ENCODE measurements at regions not wholly inside any gene's neighbourhood (a gene's known extent, or its start where the extent isn't known, plus 50 kb on each side); places are given as distances from the start of the nearest gene placed in this dataset.

GRCh38 chr4:114161809-114162208 is 182.4 kb upstream of the ARSJ start:
- H3K27ac ChIP-seq, result no peak overlapping the region

GRCh38 chr4:114163051-114163450 is 183.6 kb upstream of the ARSJ start:
- DNase-seq (ENCODE audit: low read depth, low spot score), result no peak
- H3K27ac ChIP-seq, result no peak overlapping the region

More at GRCh38 chr4:114161809-114162208, 182.4 kb upstream of the ARSJ start:
- DNase-seq (ENCODE audit: low read depth, low spot score), result no peak

GRCh38 chr4:114173968-114174367 is 194.5 kb upstream of the ARSJ start:
- H3K27ac ChIP-seq, result no peak overlapping the region
- no peak for DNase-seq (ENCODE audit: low read depth, low spot score)

GRCh38 chr4:114177628-114178027 is 198.2 kb upstream of the ARSJ start:
- H3K27ac ChIP-seq, result no peak overlapping the region
- DNase-seq (ENCODE audit: low read depth, low spot score), result no peak

- no peak for DNase-seq (ENCODE audit: low read depth, low spot score)
- no peak overlapping the region for H3K27ac ChIP-seq
Measured at GRCh38 chr4:114178392-114178791, 198.9 kb upstream of the ARSJ start.

- no peak overlapping the region for H3K27ac ChIP-seq
- no peak for DNase-seq (ENCODE audit: low read depth, low spot score)
Measured at GRCh38 chr4:114180481-114180880, 201.0 kb upstream of the ARSJ start.

- DNase-seq (ENCODE audit: low read depth, low spot score), result no peak
- H3K27ac ChIP-seq, result no peak overlapping the region
Measured at GRCh38 chr4:114184901-114185300, 205.5 kb upstream of the ARSJ start.

GRCh38 chr4:114187592-114187991 is 208.1 kb upstream of the ARSJ start:
- DNase-seq (ENCODE audit: low read depth, low spot score), result no peak
- H3K27ac ChIP-seq, result no peak overlapping the region

GRCh38 chr4:114191496-114191895 is 212.0 kb upstream of the ARSJ start:
- no peak overlapping the region for H3K27ac ChIP-seq
- DNase-seq (ENCODE audit: low read depth, low spot score), result no peak

GRCh38 chr4:114192854-114193253 is 213.4 kb upstream of the ARSJ start:
- DNase-seq (ENCODE audit: low read depth, low spot score), result no peak
- H3K27ac ChIP-seq, result no peak overlapping the region

- DNase-seq (ENCODE audit: low read depth, low spot score), result no peak
- no peak overlapping the region for H3K27ac ChIP-seq
Measured at GRCh38 chr4:114193624-114194399, 214.4 kb upstream of the ARSJ start.

- no peak overlapping the region for H3K27ac ChIP-seq
- no peak for DNase-seq (ENCODE audit: low read depth, low spot score)
Measured at GRCh38 chr4:114196606-114197005, 217.2 kb upstream of the ARSJ start.

GRCh38 chr4:114200026-114200425 is 220.6 kb upstream of the ARSJ start:
- H3K27ac ChIP-seq, result no peak overlapping the region
- no peak for DNase-seq (ENCODE audit: low read depth, low spot score)

GRCh38 chr4:114205261-114205660 is 225.8 kb upstream of the ARSJ start:
- no peak for DNase-seq (ENCODE audit: low read depth, low spot score)
- H3K27ac ChIP-seq, result no peak overlapping the region

- H3K27ac ChIP-seq, result no peak overlapping the region
- no peak for DNase-seq (ENCODE audit: low read depth, low spot score)
Measured at GRCh38 chr4:114208574-114209151, 229.2 kb upstream of the ARSJ start.

GRCh38 chr4:114209584-114209983 is 230.1 kb upstream of the ARSJ start:
- no peak overlapping the region for H3K27ac ChIP-seq
- DNase-seq (ENCODE audit: low read depth, low spot score), result no peak

- no peak overlapping the region for H3K27ac ChIP-seq
- DNase-seq (ENCODE audit: low read depth, low spot score), result no peak
Measured at GRCh38 chr4:114211556-114211955, 232.1 kb upstream of the ARSJ start.

GRCh38 chr4:114217150-114217817 is 237.8 kb upstream of the ARSJ start:
- no peak for DNase-seq (ENCODE audit: low read depth, low spot score)

GRCh38 chr4:114223580-114223979 is 244.1 kb upstream of the ARSJ start:
- no peak for DNase-seq (ENCODE audit: low read depth, low spot score)
- H3K27ac ChIP-seq, result no peak overlapping the region

More at GRCh38 chr4:114217150-114217817, 237.8 kb upstream of the ARSJ start:
- H3K27ac ChIP-seq, result no peak overlapping the region

- H3K27ac ChIP-seq, result no peak overlapping the region
- no peak for DNase-seq (ENCODE audit: low read depth, low spot score)
Measured at GRCh38 chr4:114225436-114225835, 246.0 kb upstream of the ARSJ start.

GRCh38 chr4:114226179-114226578 is 246.7 kb upstream of the ARSJ start:
- no peak for DNase-seq (ENCODE audit: low read depth, low spot score)
- H3K27ac ChIP-seq, result no peak overlapping the region

Measured in epithelial cell of prostate (primary cell).